Left renal pelvis (tissue), 4 donors: ENCODE measurements at regions not wholly inside any gene's neighbourhood (a gene's known extent, or its start where the extent isn't known, plus 50 kb on each side); places are given as distances from the start of the nearest gene placed in this dataset.
"Not testable (repeated sequence)": the region's sequence is repeated elsewhere in the genome, so short reads cannot be mapped to it uniquely, and the experiment has no call there.

ENCODE experiments used
- DNase-seq, 4 donors: peaks; one replicate each; pipeline ENCODE4 v3.0.0-alpha.2; 2013; ENCODE audit warnings: low read depth in 4 of 4, low spot score in 3 of 4

- DNase-seq = no peak
Observed at GRCh38 chrX:69431420-69431819, 72.7 kb upstream of the NALF2 start.

GRCh38 chrX:69430785-69431184 lies 73.3 kb upstream of the NALF2 start:
- DNase-seq = no peak

- no peak for DNase-seq
Observed at GRCh38 chrX:69429339-69430015, 74.6 kb upstream of the NALF2 start.

GRCh38 chrX:69428216-69428615 lies 75.9 kb upstream of the NALF2 start:
- no peak for DNase-seq

GRCh38 chrX:69424910-69425309 lies 79.2 kb upstream of the NALF2 start:
- no peak for DNase-seq

GRCh38 chrX:69424161-69424560 lies 80.0 kb upstream of the NALF2 start:
- no peak for DNase-seq

GRCh38 chrX:69422208-69422607 lies 81.9 kb upstream of the NALF2 start:
- DNase-seq = not testable (repeated sequence)

- no peak for DNase-seq
Observed at GRCh38 chrX:69415698-69416097, 88.4 kb upstream of the NALF2 start.

- DNase-seq = no peak
Observed at GRCh38 chrX:69412661-69413060, 91.5 kb upstream of the NALF2 start.

GRCh38 chrX:69398881-69399280 lies 105.2 kb upstream of the NALF2 start:
- no peak for DNase-seq

GRCh38 chrX:69396916-69397315 lies 107.2 kb upstream of the NALF2 start:
- DNase-seq = no peak

GRCh38 chrX:69395306-69395705 lies 108.8 kb upstream of the NALF2 start:
- DNase-seq = no peak

- no peak for DNase-seq
Observed at GRCh38 chrX:69389101-69389501, 115.0 kb upstream of the NALF2 start.

- no peak for DNase-seq
Observed at GRCh38 chrX:69388526-69388925, 115.6 kb upstream of the NALF2 start.

GRCh38 chrX:69387567-69388487 lies 116.3 kb upstream of the NALF2 start:
- peak; percentile 20 to 48 (median 36) for DNase-seq

- DNase-seq = no peak
Observed at GRCh38 chrX:69386681-69387080, 117.4 kb upstream of the NALF2 start.

- DNase-seq = no peak
Observed at GRCh38 chrX:69379412-69379811, 124.7 kb upstream of the NALF2 start.

GRCh38 chrX:69374569-69374968 lies 129.6 kb upstream of the NALF2 start:
- DNase-seq = no peak

- DNase-seq = no peak
Observed at GRCh38 chrX:69372435-69372834, 131.7 kb upstream of the NALF2 start.

- DNase-seq = no peak
Observed at GRCh38 chrX:69371159-69371558, 133.0 kb upstream of the NALF2 start.

GRCh38 chrX:69369999-69370398 lies 134.1 kb upstream of the NALF2 start:
- no peak for DNase-seq

GRCh38 chrX:69366183-69366582 lies 137.9 kb upstream of the NALF2 start:
- DNase-seq = no peak
